Activated naive CD4-positive, alpha-beta T cell treated with anti-CD3 and anti-CD28 coated beads, Interleukin-2, amount 50 U/mL, for 24 hours (primary cell): ENCODE measurements at regions not wholly inside any gene's neighbourhood (a gene's known extent, or its start where the extent isn't known, plus 50 kb on each side); places are given as distances from the start of the nearest gene placed in this dataset.

ENCODE experiments used
- H3K27ac Mint-ChIP-seq: one replicate; pipeline ENCODE4 v1.8.0; 2021; ENCODE audit warnings: mild to moderate bottlenecking, mixed read lengths
- H3K27me3 Mint-ChIP-seq: one replicate; pipeline ENCODE4 v1.8.0; 2021; ENCODE audit warnings: mixed read lengths
- H3K36me3 Mint-ChIP-seq: one replicate; pipeline ENCODE4 v1.8.0; 2021; ENCODE audit warnings: mixed read lengths
- H3K4me1 Mint-ChIP-seq: one replicate; pipeline ENCODE4 v1.8.0; 2021; ENCODE audit warnings: mixed read lengths
- H3K4me3 Mint-ChIP-seq: one replicate; pipeline ENCODE4 v1.8.0; 2021; ENCODE audit warnings: mild to moderate bottlenecking, mixed read lengths
- H3K9me3 Mint-ChIP-seq: one replicate; pipeline ENCODE4 v1.8.0; 2021; ENCODE audit warnings: mixed read lengths

- Mint-ChIP-seq H3K4me3 (no peak overlapping the region), H3K4me1 (no peaks in the 10 kb centered on the region), H3K27ac (no peak overlapping the region), H3K9me3 (peaks cover 11% of the 10 kb centered on the region), H3K36me3 (no peaks in the 10 kb centered on the region), H3K27me3 (no peaks in the 10 kb centered on the region)
These were observed 1040.0 kb upstream of the MAP3K7 start for GRCh38 chr6:91626911-91627310.

- H3K27me3 Mint-ChIP-seq: no peaks in the 10 kb centered on the region
- no peak overlapping the region for H3K27ac Mint-ChIP-seq
- H3K9me3 Mint-ChIP-seq: no peaks in the 10 kb centered on the region
- H3K36me3 Mint-ChIP-seq: no peaks in the 10 kb centered on the region
- H3K4me1 Mint-ChIP-seq: no peaks in the 10 kb centered on the region
- H3K4me3 Mint-ChIP-seq: no peak overlapping the region
These were observed 1026.6 kb upstream of the MAP3K7 start for GRCh38 chr6:91613481-91613880.

- no peak overlapping the region for H3K27ac Mint-ChIP-seq
- no peaks in the 10 kb centered on the region for H3K9me3 Mint-ChIP-seq
- H3K36me3 Mint-ChIP-seq: no peaks in the 10 kb centered on the region
- H3K4me1 Mint-ChIP-seq: no peaks in the 10 kb centered on the region
- H3K27me3 Mint-ChIP-seq: no peaks in the 10 kb centered on the region
- H3K4me3 Mint-ChIP-seq: no peak overlapping the region
These were observed 1024.3 kb upstream of the MAP3K7 start for GRCh38 chr6:91611190-91611589.

GRCh38 chr6:91608428-91608827 lies 1021.6 kb upstream of the MAP3K7 start:
- Mint-ChIP-seq H3K27ac (no peak overlapping the region), H3K4me3 (no peak overlapping the region), H3K9me3 (no peaks in the 10 kb centered on the region), H3K4me1 (no peaks in the 10 kb centered on the region), H3K36me3 (no peaks in the 10 kb centered on the region), H3K27me3 (no peaks in the 10 kb centered on the region)

- H3K27ac Mint-ChIP-seq: no peak overlapping the region
- H3K9me3 Mint-ChIP-seq: no peaks in the 10 kb centered on the region
- no peaks in the 10 kb centered on the region for H3K4me1 Mint-ChIP-seq
- no peaks in the 10 kb centered on the region for H3K27me3 Mint-ChIP-seq
- no peak overlapping the region for H3K4me3 Mint-ChIP-seq
- H3K36me3 Mint-ChIP-seq: no peaks in the 10 kb centered on the region
These were observed 1019.5 kb upstream of the MAP3K7 start for GRCh38 chr6:91606148-91606901.

GRCh38 chr6:91600561-91600960 lies 1013.7 kb upstream of the MAP3K7 start:
- Mint-ChIP-seq H3K27ac (no peak overlapping the region), H3K27me3 (no peaks in the 10 kb centered on the region), H3K4me1 (no peaks in the 10 kb centered on the region), H3K36me3 (no peaks in the 10 kb centered on the region), H3K9me3 (no peaks in the 10 kb centered on the region), H3K4me3 (no peak overlapping the region)

GRCh38 chr6:91590191-91590590 lies 1003.3 kb upstream of the MAP3K7 start:
- H3K4me1 Mint-ChIP-seq: no peaks in the 10 kb centered on the region
- H3K9me3 Mint-ChIP-seq: no peaks in the 10 kb centered on the region
- H3K36me3 Mint-ChIP-seq: no peaks in the 10 kb centered on the region
- H3K4me3 Mint-ChIP-seq: no peak overlapping the region
- H3K27ac Mint-ChIP-seq: no peak overlapping the region
- H3K27me3 Mint-ChIP-seq: no peaks in the 10 kb centered on the region

GRCh38 chr6:91580635-91581034 lies 993.8 kb upstream of the MAP3K7 start:
- H3K27ac Mint-ChIP-seq: no peak overlapping the region
- H3K4me1 Mint-ChIP-seq: no peaks in the 10 kb centered on the region
- H3K9me3 Mint-ChIP-seq: no peaks in the 10 kb centered on the region
- no peaks in the 10 kb centered on the region for H3K27me3 Mint-ChIP-seq
- no peaks in the 10 kb centered on the region for H3K36me3 Mint-ChIP-seq
- no peak overlapping the region for H3K4me3 Mint-ChIP-seq

GRCh38 chr6:91575032-91575431 lies 988.2 kb upstream of the MAP3K7 start:
- no peak overlapping the region for H3K4me3 Mint-ChIP-seq
- H3K27me3 Mint-ChIP-seq: no peaks in the 10 kb centered on the region
- H3K27ac Mint-ChIP-seq: no peak overlapping the region
- no peaks in the 10 kb centered on the region for H3K4me1 Mint-ChIP-seq
- H3K9me3 Mint-ChIP-seq: peaks cover 5% of the 10 kb centered on the region
- H3K36me3 Mint-ChIP-seq: no peaks in the 10 kb centered on the region

- Mint-ChIP-seq H3K4me1 (no peaks in the 10 kb centered on the region), H3K9me3 (peaks cover 5% of the 10 kb centered on the region), H3K27ac (no peak overlapping the region), H3K27me3 (no peaks in the 10 kb centered on the region), H3K36me3 (no peaks in the 10 kb centered on the region), H3K4me3 (no peak overlapping the region)
These were observed 987.0 kb upstream of the MAP3K7 start for GRCh38 chr6:91573826-91574416.

- Mint-ChIP-seq H3K4me3 (no peak overlapping the region), H3K27me3 (no peaks in the 10 kb centered on the region), H3K36me3 (no peaks in the 10 kb centered on the region), H3K9me3 (peaks cover 5% of the 10 kb centered on the region), H3K27ac (no peak overlapping the region), H3K4me1 (no peaks in the 10 kb centered on the region)
These were observed 986.0 kb upstream of the MAP3K7 start for GRCh38 chr6:91572878-91573277.

- no peak overlapping the region for H3K27ac Mint-ChIP-seq
- H3K4me1 Mint-ChIP-seq: no peaks in the 10 kb centered on the region
- no peak overlapping the region for H3K4me3 Mint-ChIP-seq
- no peaks in the 10 kb centered on the region for H3K36me3 Mint-ChIP-seq
- H3K9me3 Mint-ChIP-seq: peaks cover 5% of the 10 kb centered on the region
- H3K27me3 Mint-ChIP-seq: no peaks in the 10 kb centered on the region
These were observed 982.2 kb upstream of the MAP3K7 start for GRCh38 chr6:91569071-91569470.

- Mint-ChIP-seq H3K4me1 (no peaks in the 10 kb centered on the region), H3K9me3 (peaks cover 9% of the 10 kb centered on the region), H3K27me3 (no peaks in the 10 kb centered on the region), H3K27ac (no peak overlapping the region), H3K4me3 (no peak overlapping the region), H3K36me3 (no peaks in the 10 kb centered on the region)
These were observed 979.6 kb upstream of the MAP3K7 start for GRCh38 chr6:91566467-91566866.

- H3K27me3 Mint-ChIP-seq: no peaks in the 10 kb centered on the region
- no peak overlapping the region for H3K4me3 Mint-ChIP-seq
- no peaks in the 10 kb centered on the region for H3K4me1 Mint-ChIP-seq
- no peak overlapping the region for H3K27ac Mint-ChIP-seq
- no peaks in the 10 kb centered on the region for H3K36me3 Mint-ChIP-seq
- H3K9me3 Mint-ChIP-seq: peaks cover 5% of the 10 kb centered on the region
These were observed 978.3 kb upstream of the MAP3K7 start for GRCh38 chr6:91565207-91565606.

GRCh38 chr6:91562955-91563354 lies 976.1 kb upstream of the MAP3K7 start:
- Mint-ChIP-seq H3K27me3 (no peaks in the 10 kb centered on the region), H3K36me3 (no peaks in the 10 kb centered on the region), H3K27ac (no peak overlapping the region), H3K9me3 (peaks cover 4% of the 10 kb centered on the region), H3K4me3 (no peak overlapping the region), H3K4me1 (no peaks in the 10 kb centered on the region)

GRCh38 chr6:91560409-91560808 lies 973.5 kb upstream of the MAP3K7 start:
- H3K27ac Mint-ChIP-seq: no peak overlapping the region
- H3K9me3 Mint-ChIP-seq: peaks cover 9% of the 10 kb centered on the region
- no peaks in the 10 kb centered on the region for H3K27me3 Mint-ChIP-seq
- H3K36me3 Mint-ChIP-seq: no peaks in the 10 kb centered on the region
- H3K4me3 Mint-ChIP-seq: no peak overlapping the region
- no peaks in the 10 kb centered on the region for H3K4me1 Mint-ChIP-seq

GRCh38 chr6:91540902-91541301 lies 954.0 kb upstream of the MAP3K7 start:
- Mint-ChIP-seq H3K4me1 (no peaks in the 10 kb centered on the region), H3K36me3 (no peaks in the 10 kb centered on the region), H3K4me3 (no peak overlapping the region), H3K9me3 (no peaks in the 10 kb centered on the region), H3K27me3 (no peaks in the 10 kb centered on the region), H3K27ac (no peak overlapping the region)
